Umbilical cord (tissue), 1 donor: ENCODE measurements at regions not wholly inside any gene's neighbourhood (a gene's known extent, or its start where the extent isn't known, plus 50 kb on each side); places are given as distances from the start of the nearest gene placed in this dataset.
A peak's percentile ranks its signal among the peaks of the same experiment; 100 is the strongest.
"Not testable (repeated sequence)": the region's sequence is repeated elsewhere in the genome, so short reads cannot be mapped to it uniquely, and the experiment has no call there.

Source experiments
- DNase-seq: peaks from one replicate; pipeline ENCODE4 v3.0.0-alpha.2; 2015; ENCODE audit warnings: low spot score

DNA sequence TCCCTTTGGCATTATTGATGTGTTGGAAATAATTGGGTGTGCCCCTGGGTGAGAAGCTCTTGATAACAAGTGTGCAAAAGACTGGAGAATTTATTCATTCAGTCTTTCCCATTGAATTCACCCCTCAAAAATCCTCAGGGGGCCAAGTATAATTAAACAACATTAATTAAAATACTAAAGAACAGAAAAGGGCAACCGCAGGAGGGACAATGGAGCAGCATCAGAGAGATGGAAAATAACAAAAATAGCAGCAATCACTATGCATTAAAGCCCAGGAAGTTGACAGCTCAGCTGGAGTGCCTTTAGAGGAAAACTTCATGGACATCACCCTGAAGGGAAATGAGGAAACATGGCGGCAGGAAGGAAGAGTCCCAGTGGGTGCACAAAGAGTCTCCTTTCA lies 227.6 kb downstream of the MINAR1 start:
- DNase-seq = no peak

DNA sequence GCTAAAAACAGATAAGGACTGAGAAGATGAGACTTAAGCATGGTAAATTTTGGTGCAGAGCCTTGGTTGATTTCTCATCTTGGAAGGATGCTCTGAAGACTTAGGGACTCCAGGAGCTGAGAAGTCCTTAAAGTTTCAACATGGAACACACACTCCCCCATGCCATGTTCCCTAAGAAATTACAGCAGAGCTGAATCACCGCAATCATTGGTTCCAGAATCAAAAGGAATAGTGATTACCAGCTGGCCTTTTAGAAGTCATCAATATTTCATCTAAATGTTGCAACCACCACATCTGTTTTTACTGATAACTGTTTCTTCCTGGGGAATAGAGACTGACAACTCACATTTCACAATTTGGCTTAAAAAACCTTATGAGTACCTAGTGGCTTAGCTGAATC lies 229.3 kb downstream of the MINAR1 start:
- no peak for DNase-seq

DNA sequence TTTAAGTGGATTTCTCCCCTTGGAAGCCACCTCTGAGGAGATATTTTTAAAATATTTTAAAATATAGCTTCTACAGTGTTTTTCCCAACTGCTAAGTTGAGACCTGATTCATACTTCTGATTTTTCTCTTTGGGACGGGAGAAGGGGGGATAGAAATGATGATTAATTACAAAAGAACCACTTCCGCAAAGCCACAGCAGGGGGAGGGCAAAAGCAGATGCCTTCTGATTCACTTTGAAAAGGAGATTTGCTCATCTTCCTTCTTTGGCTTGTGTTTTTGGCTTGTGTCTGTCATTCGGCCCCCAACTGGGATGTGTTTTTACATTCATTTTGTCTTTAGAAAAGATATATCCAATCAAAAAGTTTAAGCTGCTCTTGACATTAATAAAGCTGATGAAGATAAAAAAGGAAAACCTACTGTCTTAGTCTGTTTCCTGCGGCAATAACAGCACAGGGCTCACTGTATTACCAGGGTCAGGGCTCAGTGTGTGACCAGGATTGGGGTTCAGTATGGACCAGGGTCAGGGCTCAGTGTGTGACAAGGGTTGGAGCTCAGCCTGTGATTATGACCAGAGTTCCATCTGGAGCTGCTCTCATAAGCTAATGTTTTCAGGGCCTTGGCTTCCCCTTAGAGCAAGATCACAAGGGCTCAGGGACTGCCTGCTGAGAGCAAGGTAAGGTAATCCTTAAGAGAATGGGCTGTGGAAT lies 223.2 kb downstream of the MTHFS start:
- DNase-seq = no peak

DNA sequence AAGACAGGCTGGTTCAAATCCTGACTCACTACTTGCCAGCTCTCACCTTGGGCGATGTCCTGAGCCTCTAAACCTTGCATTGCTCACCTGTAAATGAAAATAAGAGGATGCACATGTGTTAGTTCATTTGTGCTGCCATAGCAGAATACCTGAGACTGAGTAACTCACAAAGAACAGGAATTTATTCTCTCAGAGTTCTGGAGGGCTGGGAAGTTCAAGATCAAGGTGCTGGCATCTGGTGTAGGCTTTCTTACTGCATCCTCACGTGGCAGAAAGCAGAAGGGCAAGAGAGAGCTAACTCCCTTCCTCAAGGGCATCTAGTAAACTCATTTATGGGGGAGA lies 222.7 kb downstream of the MTHFS start:
- DNase-seq = no peak

DNA sequence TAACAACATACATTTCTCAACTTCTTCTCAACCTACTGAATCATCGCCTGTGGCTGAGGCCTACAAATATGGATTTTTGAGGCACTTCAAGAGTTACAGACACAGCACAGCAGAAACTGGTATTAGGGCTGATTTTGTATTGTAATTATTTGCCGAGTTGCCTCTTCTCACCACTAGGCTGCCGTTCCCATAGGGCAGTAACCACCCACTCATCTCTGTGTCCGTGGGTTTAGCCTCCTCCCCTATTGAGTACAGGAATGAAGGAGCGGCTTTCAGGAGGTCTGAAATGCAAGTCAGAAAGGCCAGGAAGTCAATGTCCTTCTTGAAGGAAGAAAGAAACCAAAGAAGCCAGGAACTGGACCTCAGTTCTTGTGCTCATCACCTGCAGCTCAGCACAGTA lies 220.8 kb downstream of the MTHFS start:
- DNase-seq = no peak

DNA sequence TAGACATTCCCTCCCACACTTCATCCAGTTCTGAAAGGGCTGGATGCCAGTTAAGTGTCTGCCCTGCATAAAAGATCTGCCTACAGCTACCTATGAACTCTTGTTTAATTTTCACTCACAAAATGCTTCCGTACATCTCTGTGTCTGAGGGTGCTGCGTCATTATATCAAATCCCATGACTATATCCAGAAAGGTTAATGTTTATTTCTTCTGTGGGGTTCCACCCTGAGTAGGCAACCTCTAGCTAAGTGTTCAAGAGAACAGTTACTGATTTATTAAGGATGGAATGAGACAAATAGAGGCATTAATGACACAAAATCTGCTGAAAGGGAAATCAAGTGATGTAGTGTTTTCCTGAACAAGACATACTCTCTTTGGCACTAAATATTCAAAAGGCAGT lies 220.2 kb downstream of the MTHFS start:
- no peak for DNase-seq

DNA sequence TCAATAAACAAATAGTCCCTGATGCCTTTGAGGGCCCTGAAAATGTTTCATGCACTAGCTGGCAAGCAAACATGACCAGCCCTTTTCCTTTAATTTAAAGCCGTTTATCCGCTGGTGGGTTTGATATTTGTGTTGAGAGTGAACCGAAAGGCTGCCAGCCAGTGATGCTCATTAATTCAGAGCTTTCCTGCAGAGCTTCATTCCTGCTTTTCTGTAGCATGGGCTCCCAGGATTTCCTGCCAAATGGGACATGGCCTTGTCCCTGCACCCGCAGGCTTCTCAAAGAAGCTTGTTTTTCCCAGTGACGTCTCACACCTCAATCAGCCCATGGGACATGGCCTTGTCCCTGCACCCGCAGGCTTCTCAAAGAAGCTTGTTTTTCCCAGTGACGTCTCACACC lies 219.6 kb downstream of the MTHFS start:
- no peak for DNase-seq

DNA sequence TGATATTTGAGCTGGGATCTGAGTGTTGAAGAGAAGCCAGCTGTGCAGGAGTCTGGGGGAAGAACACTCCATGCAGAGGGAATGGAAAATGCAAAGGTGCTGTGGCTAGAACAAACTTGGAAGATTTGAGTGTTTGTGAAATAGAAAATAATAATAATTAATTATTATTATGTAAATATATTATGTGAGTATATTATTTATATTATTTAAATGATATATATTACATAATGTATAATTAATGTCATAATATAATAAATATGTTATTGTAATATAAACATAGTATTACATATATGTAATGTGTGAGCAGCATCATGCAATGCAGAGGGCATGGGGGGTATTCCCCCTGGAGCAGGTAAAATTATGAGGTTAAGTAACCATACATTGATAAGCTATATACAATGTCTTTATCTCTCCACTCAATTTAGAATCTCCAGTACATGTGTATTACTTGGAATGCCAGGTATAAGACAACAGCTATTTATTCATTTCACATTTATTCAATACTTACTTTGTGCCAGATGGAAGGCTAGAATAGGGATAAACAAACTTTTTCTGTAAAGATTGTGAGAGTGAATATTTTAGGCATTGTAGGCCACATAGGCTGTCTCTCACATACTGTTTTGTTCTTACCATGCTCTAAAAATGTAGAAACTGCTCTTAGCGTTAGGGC lies 218.6 kb downstream of the MTHFS start:
- no peak for DNase-seq

DNA sequence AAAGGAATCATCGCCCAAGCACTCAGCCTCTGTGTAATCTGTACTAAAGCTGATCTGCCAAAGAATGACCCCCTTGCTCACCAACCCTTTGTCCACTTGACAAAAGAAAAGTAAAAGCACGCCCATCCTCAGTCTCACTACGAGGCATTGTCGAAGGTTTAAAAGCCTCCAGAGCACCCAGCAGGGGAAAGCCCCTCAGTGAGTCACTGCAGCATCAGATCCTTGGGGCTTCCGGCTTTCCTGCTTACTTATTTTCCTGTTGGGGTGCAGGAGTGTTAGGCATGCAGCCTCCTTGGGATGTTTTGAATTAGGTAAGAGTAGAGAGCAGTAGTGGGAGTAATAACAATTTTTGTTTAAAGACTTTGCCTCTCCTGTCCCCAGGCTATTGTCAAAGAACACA lies 216.1 kb downstream of the MTHFS start:
- DNase-seq = no peak

DNA sequence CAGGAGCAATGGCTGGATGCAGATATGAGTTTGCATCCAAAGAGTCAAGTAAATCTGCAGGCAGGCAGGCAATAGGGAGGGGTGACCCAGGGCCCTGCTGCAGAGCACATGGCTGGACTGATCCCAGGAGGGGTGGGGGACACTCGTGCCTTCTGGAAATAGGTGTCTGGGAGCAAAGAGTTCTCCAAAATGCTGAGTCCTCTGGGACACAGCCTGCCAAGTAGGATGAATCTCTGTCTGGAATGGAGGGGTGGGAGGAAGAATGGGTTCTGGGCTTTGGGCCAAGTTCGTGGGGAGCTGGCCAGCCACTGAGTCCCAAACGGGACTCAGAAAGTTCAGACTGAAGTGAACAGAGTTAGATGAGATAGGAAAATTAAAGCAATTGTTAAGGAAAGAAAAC lies 214.5 kb downstream of the MTHFS start:
- DNase-seq = peak; percentile 86

DNA sequence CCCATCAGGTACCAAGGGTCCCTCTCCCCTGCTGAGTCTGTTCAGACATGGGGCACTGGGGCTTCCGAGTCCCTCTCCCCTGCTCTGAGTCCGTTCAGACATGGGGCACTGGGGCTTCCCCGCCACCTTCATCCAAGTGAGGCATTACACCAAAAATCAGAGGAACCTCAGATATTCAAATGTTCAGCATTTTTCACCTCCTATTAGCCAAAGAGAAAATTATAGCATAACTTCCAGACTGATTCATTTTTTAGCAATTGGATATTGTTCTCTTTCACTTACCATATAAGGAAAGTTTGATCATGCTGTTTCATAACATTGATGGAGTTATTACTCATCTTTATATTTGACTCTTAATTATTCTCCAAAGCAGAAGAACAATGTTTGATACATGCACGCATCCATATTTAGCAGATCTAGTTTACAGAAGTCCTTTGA lies 213.9 kb downstream of the MTHFS start:
- DNase-seq = no peak

DNA sequence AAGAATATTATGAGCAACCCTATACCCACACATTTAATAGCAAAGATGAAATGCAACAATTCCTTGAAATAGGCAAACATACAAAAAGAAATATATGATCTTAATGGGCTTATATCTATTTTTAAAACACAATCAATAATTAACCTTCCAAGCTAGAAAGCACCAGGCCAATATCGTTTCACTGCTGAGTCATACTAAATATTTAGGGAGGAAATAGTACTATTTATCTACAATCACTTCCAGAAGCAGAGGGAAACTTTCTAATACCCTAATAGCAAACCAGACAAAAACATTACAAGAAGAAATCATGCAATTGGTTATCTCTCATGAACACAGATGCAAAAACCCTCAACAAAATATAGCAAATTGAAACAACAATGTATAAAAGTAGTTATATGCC lies 207.8 kb downstream of the MTHFS start:
- no peak for DNase-seq

DNA sequence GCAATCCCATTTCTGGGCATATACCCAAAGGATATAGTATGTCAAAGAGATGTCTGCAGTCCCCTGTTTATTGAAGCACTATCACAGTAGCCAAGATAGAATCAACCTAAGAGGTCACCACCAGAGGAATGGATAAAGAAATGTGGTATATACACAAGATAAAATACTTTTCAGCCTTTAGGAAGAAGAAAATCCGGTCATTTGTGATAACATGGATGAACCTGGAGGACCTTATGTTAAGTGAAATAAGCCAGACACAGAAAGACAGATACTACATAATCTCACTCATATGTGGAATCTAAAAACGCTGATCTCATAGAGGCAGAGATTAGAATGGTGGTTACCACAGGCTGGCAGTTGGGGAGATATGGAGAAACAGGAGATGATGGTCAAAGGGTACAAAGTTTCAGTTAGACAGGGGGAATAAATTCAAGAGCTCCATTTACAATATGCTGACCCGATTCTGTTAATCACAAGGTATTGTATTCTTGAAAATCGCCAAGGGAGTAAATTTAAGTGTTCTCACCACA lies 195.8 kb downstream of the MTHFS start:
- peak; percentile 90 for DNase-seq

DNA sequence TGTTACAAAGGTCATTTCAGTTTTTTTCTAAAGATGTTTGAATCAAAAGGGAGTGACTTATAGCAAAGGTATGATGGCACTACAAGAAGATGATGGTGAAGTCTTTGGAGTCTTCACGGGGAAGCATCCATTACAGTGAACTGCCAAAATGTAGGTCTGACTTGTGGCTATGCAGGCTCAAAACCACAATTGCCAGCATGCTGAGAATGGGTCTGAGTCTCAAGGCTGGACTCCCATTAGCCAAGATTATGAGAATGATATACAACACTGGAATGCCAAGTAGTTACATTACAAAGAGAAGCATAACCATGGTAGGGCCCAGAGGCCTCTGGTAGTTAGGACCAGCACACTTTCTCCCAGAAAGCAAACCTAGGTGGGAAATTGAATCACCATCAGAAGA lies 194.2 kb downstream of the MTHFS start:
- DNase-seq = no peak

DNA sequence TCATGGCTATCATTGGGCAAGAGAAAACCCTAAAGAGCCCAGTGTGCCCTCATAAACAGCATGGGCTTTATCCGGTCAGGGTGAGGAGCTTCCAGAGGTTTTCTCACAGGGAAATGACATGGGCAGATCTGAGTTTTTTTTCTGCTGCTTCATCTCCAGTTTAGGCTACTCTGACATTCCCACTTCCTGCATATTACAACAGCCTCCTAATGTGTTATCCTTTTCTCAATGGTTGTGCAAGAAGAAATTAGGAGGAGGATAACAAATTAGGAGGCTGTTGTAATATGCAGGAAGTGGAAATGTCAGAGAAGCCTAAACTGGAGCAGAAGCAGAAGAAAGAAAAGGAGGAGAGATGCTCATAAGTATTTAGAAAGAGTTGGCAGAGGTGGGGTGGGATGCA lies 175.6 kb downstream of the MTHFS start:
- no peak for DNase-seq

DNA sequence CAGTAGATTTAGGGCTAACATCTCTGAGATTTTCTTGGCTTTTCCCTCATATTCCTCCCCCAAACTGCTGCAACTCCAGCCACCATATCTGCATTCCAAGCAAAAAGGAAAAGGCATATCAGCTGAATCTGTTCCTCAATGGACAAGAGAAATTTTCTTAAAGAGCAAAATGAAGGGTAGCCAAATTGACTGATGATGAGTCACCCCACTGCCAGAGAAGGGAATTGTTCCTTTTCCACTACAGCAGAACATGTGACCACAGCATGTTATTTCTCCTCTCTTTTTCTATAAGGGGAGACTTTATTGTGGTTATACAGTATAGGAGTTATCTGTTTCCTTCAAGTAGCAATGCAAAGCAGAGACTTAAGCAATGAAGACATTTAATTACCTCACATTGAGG lies 172.5 kb downstream of the MTHFS start:
- peak; percentile 4 for DNase-seq

DNA sequence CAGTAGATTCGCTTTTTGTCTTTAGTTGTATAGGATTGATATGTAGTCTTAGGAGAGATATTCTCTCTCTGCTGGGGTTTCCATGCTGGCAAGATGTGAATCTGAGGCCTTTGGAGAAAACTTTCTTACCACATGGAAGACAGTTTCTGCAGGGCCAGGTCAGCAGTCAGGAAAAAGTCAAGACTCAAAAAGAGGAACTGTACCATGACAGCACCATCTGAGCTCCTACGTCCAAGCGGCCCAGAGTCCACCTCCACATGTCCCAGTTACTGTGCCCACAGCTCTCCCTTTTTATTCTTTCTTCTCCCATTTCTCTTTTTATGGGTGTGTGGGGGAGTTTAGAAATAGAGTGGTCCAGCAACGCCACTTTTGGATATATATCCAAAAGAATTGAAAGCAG lies 172.0 kb downstream of the MTHFS start:
- DNase-seq = no peak

DNA sequence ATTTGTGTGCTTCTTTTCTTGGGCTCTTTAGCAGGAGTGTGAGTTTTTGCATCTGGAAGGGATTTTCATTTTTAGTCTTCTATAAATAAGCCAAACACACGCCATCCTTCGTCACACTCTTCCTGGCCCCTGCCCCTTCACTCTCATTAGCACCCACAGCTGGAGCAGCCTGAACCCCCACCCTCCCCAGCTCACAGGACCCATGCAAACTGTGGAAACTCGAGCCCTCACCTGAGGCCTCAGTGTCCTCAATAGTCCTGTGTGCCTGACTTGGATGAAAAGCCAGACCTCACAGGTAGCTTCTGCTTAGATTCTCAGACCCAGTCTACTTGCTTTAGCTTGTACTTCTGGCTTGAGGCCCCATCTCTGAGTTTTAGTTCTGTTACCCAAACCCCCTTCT lies 167.9 kb downstream of the MTHFS start:
- DNase-seq = no peak

DNA sequence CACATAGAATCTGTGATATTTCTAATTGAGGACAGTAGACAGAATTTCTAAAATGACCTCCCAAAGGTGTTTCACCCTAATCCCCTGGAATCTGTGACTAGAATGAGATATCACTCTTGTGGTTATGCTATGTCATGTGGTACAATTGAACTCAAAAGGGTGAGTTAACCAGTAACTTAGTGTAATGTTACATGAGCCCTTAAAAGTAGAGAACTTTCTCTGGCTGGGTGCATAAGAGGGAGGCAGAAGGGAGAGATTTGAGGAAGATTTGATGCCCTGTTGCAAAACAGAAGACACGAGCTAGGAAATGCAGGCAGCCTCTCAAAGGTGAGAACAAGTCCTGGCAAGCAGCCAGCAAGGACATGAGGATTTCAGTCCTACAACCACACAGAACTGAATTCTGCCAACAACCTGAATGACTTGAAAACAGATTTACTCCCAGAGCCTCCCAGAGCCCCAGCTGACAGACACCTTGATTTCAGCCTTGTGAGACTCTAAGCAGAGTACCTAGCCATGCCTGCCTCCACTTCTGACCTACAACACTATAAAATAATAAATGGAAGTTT lies 160.3 kb downstream of the MTHFS start:
- DNase-seq = no peak

DNA sequence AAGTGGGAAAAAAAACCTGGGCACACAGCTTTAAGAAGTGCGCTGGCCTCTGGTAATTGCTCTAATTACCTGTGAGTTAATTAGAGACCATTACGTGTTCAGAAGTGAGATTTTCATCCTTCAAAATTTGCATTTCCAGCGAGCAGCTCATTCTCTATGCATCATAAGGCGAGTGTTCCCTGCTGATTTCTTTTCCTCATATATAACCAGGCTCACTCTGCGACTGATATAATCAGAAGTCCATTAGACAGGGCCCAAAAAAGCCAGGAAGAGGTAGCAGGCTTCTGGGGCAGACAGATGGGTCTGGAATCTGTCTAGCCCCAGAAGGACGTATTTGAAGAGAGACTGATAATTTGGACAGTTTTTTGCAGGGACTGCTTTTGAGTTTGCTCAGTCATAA lies 158.7 kb downstream of the MTHFS start:
- no peak for DNase-seq

DNA sequence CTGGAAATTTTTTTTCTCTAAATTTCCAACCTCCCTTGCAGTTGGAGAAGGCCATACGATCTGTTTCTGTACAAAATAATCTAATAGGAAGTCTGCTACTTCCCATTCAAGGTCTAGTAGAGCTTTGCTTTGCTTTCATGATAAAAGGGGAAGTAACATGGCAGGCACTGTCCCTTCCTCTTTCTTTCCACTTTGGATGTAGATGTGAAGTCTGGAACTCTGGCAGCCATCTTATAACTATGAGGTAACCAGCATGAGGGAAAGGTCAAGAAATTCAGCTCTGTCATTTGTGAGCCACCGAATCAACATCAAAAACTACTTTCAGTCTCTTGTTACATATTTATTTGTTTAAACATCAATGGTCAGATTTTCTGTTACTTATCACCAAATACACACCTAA lies 156.3 kb downstream of the MTHFS start:
- DNase-seq = no peak

DNA sequence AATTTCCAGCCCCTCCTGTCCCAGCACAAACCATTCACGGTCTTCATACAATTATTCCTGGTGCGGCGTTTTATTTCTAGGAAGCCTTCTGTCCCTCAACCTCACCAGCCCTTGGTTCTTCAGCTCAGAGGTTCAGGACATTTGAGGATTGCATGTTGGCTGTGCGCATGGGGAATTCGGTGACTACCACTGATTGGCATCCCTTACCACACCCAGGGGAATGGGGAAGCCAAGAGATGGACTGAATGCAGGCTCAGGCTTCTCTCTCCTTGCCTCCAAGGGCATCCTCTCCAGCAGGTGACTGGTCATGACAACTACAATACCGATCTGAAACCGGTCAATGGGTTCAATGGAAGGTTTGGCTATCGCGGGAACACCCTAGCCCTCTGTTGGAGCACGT lies 153.8 kb downstream of the MTHFS start:
- no peak for DNase-seq

DNA sequence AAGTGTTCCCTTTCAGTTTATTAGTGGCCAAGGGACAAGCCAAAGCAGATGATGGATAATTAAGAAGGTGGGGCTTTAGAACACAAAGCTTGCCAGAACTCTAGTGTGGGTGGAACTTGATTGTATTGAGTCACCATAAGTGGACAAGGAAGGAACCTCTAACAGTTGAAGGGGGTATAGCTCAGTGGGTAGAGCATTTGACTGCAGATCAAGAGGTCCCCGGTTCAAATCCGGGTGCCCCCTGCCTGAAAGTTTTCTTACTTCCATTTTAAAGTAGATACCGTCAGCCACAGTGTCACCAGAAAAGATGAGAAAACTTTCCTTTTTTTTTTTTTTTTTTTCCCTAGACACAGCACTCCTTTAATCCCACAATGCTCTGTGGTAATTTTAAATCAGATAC lies 152.3 kb downstream of the MTHFS start:
- not testable (repeated sequence) for DNase-seq
